ENCODE measurements at regions not wholly inside any gene's neighbourhood (a gene's known extent, or its start where the extent isn't known, plus 50 kb on each side); places are given as distances from the start of the nearest gene placed in this dataset.

DNA sequence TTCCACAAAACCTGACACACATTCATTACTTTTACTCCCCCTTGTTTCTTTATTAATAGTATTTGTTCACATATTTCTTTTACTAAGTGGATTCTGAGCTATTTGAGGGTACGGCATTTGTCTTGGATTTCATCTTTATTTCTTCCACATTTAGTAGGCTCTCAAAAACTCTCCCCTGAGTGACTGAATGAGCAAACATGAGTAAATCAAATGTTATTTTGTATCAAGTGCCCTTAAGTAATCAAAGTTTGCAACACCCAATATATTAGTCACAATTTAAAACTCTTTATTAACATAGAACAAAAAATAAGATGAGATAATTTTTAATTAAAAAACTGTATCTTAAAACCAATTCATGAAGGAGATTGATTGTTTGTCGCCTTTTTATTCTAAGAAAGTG lies 1101.9 kb upstream of the TENM4 start:
- Histone ChIP-seq H3K27me3 (ENCODE audit: control insufficient read depth, insufficient read depth, low read length) (no peaks in the 10 kb centered on the region), H3K9me3 (ENCODE audit: control insufficient read depth, insufficient read depth, low read depth, low read length) (no peaks in the 10 kb centered on the region), H3K4me3 (ENCODE audit: low read depth in 2 of 2, low read length in 2 of 2) (no peak overlapping the region), H3K36me3 (ENCODE audit: control insufficient read depth, insufficient read depth, low read length) (no peaks in the 10 kb centered on the region), H3K4me1 (ENCODE audit: control insufficient read depth, insufficient read depth, low read length) (no peaks in the 10 kb centered on the region), H3K27ac (ENCODE audit: low read length) (no peak overlapping the region)
- in situ Hi-C loops (cut with HindIII; ENCODE audit: low pct_unique_long_range_greater_than_20kb, low sequenced_read_pairs), result no loop called here
- DNase-seq (ENCODE audit: low read depth, low spot score), result no peak
- no TSS peak for BruUV-seq (replicated peaks)
- intact Hi-C loops (cut with micrococcal nuclease; ENCODE audit: unreplicated experiment), result no loop called here
- ChIA-PET POLR2A (no interaction called here), CTCF (no interaction called here)
- TF ChIP-seq TCF7L2 (IDR thresholded peaks at IDR 0.05; ENCODE audit: low read depth, low read length) (no peak), POLR2AphosphoS5 (IDR thresholded peaks at IDR 0.05; ENCODE audit: low read depth, low read length) (no peak), SIN3A (IDR thresholded peaks at IDR 0.05; ENCODE audit: borderline replicate concordance, insufficient read depth, low read depth, low read length) (no peak), REST (IDR thresholded peaks at IDR 0.05; ENCODE audit: insufficient read depth in 1 of 2, low read depth in 2 of 2, low read length in 1 of 2) (no peak)
- no peak for ATAC-seq

DNA sequence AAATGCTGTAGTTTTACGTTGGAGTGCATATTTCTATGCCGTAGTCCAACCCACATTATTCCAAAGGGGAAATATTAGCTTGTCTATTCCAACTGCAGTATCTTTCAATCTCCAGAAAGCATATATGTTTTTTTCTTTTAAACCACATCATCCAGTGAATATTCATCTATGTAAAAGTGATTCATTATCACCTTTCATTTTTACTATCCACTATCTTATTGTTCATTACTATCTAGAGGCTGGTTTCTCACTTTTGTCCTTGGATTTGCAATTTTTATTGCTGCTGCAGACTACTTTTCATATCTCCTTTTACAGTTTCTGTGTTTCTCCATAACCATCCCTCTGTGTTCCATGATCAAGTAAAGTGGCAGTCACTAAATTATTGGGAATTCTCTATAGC lies 1097.2 kb upstream of the TENM4 start:
- no peak for DNase-seq (ENCODE audit: low read depth, low spot score)
- H3K4me1 ChIP-seq (ENCODE audit: control insufficient read depth, insufficient read depth, low read length), result no peaks in the 10 kb centered on the region
- CTCF ChIA-PET, result no interaction called here
- in situ Hi-C loops (cut with HindIII; ENCODE audit: low pct_unique_long_range_greater_than_20kb, low sequenced_read_pairs) (no loop called here), intact Hi-C loops (cut with micrococcal nuclease; ENCODE audit: unreplicated experiment) (no loop called here)
- H3K36me3 ChIP-seq (ENCODE audit: control insufficient read depth, insufficient read depth, low read length), result no peaks in the 10 kb centered on the region
- no peaks in the 10 kb centered on the region for H3K27me3 ChIP-seq (ENCODE audit: control insufficient read depth, insufficient read depth, low read length)
- POLR2A ChIA-PET, result no interaction called here
- TF ChIP-seq POLR2AphosphoS5 (IDR thresholded peaks at IDR 0.05; ENCODE audit: low read depth, low read length) (no peak), CTCF (IDR thresholded peaks at IDR 0.05) (no peak), SIN3A (IDR thresholded peaks at IDR 0.05; ENCODE audit: borderline replicate concordance, insufficient read depth, low read depth, low read length) (no peak), REST (IDR thresholded peaks at IDR 0.05; ENCODE audit: insufficient read depth in 1 of 2, low read depth in 2 of 2, low read length in 1 of 2) (no peak), TCF7L2 (IDR thresholded peaks at IDR 0.05; ENCODE audit: low read depth, low read length) (no peak)
- no peak overlapping the region for H3K4me3 ChIP-seq (ENCODE audit: low read depth in 2 of 2, low read length in 2 of 2)
- no TSS peak for BruUV-seq (replicated peaks)
- H3K27ac ChIP-seq (ENCODE audit: low read length), result no peak overlapping the region
- H3K9me3 ChIP-seq (ENCODE audit: control insufficient read depth, insufficient read depth, low read depth, low read length), result no peaks in the 10 kb centered on the region
- no peak for ATAC-seq

Measured in Panc1 (cell line).